GM21723 (cell line): ENCODE measurements at regions not wholly inside any gene's neighbourhood (a gene's known extent, or its start where the extent isn't known, plus 50 kb on each side); places are given as distances from the start of the nearest gene placed in this dataset.

Experiments
- ATAC-seq: cut with Tn5 transposase; IDR thresholded peaks from one replicate; pipeline ENCODE4 v1.9.1; 2021; ENCODE audit warnings: mild to moderate bottlenecking, moderate library complexity; ENCODE audit not compliant: unreplicated experiment

DNA sequence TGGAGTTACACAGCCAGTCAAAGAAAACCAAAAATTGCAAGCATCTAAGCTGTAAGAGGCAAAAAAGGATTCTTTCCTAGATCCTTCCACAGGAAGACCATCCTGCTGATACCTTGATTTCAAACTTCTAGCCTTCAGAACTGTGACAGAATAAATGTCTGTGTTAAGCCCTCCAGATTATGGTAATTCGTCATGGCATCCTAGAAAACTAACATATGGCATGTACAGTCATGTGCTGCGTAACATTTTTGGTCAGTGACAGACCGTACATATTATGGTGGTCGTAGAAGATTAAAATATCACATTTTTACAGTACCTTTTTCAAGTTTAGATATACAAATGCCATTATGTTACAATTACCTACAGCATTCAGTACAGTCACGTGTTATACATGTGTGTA, 660.9 kb upstream of the LMO3 start:
- no peak for ATAC-seq

DNA sequence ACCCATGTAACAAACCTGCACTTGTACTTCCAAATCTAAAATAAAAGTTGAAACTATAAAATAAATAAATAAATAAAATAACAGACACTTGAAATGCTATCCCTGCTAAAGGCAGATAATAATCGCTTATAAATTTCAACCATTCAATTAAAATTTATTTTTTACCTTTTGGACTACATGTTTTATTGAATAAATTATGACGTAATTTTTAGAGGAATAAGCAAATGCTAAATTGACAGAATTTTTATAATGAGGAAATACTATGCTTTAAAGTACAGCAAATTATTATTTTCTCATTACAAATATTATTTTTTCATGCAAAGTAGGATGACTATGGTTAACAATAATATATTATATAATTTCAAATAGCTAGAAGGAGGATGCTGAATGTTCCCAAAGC, 658.6 kb upstream of the LMO3 start:
- no peak for ATAC-seq

- ATAC-seq: no peak
Observed at GRCh38 chr12:17239874-17240273, 633.9 kb upstream of the LMO3 start.

DNA sequence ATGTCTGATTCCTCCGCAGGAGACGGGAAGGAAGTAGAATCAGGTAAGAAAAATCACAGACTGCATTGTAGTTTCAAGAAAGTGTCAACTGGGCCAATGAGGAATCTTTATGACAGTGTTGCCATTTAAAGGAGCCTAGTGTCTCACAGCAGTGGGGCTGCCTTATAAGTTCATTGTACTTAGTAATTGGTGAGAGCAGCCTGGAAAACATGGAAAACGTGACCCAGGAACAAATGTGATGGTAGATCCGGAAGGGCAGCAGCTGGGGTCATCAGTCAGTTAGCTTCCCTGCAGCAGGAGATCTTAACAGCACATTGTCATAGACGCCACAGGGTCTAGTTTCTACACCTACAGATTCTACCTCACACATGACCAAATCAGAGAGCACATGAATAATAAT, 630.0 kb upstream of the LMO3 start:
- no peak for ATAC-seq

GRCh38 chr12:17215759-17216570, 610.0 kb upstream of the LMO3 start:
- ATAC-seq: no peak

DNA sequence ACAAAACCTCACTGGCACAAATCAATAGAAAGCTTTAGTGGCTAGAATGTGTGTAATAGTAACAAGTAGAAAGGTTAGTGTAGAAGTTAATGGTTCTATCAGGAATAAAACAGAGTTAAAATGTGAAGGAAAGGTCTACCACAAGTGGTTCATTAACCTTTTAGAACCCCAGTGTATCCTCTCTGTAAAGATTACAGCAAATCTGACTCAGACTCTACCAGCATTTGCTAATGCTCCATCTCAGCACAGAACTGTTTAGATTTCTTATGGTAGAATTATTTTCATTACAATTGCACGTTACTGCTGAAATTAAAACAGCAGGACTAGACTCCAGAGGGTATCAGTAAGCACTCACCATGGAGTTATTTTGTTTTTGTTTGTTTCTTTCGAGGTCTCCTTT, 609.0 kb upstream of the LMO3 start:
- ATAC-seq: no peak

DNA sequence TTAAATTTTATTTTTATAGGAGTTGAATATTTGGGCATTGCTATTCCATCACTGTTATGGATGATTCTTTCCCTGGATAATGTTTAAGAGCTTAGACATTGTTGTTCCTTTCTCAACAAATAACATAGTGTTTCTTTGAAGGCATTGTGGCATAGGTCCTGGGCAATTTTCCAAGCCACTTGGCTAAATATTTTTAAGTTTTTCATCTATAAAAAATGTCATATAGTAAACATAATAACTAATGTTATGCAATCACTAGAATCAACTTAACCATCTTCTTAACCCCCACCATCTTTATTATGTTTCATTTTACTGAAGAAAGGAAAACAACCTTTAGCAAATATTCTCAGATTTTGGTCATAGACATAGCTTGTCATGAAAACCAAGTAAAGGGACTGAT, 600.6 kb upstream of the LMO3 start:
- ATAC-seq: no peak

DNA sequence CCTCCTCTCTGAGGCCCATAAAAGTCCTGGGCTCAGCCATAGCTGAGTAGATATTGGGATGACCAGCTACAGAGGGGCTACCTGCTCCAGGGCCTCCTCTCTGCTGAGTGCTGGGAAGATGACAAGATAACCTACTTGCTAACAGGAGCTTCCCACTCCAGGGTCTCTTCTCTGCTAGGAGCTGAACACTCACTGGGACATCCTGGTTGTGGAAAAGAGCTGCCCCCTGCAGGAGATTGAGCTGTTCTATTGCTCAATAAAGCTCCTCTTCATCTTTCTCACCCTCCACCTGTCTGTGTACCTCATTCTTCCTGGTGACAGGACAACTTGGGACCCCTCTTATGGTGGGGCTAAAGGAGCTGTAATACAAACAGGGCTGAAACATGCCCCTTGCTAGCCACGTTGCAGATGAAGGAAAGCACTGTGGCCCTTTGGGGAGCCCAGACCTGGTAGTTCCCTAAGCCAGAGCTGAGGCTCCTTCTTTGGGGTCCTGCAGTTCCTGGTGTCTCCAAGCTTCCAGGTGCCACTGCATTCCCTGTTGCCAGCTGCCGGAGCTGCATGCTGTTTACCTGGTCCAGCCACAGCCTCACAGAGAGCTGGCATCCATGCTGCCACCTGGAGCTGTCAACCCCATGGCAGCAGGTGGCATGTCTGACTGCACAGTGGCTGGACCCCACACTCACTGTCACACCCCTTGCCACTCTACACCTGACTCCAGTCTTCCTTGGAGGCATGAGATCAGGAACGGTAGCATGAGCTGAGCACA, 598.5 kb upstream of the LMO3 start:
- no peak for ATAC-seq

DNA sequence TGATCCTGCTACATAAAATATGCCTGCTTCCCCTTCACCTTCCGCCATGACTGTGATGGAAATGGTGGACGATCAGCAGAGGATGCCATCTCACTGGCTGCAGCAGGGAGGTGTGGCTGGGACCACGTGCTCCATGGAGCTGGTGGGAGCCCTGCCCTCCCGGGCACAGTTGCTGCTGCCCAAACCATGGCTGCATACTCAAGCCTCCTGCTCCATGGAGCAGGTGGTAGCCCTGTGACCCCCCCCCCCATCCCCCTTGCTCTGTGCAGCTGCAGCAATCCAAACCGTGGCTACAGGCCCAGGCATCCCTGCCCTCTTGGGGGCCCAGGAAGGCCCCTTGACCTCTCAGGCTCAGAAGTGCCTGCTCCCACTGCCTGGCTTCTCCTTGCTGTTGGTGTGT, 597.5 kb upstream of the LMO3 start:
- no peak for ATAC-seq

DNA sequence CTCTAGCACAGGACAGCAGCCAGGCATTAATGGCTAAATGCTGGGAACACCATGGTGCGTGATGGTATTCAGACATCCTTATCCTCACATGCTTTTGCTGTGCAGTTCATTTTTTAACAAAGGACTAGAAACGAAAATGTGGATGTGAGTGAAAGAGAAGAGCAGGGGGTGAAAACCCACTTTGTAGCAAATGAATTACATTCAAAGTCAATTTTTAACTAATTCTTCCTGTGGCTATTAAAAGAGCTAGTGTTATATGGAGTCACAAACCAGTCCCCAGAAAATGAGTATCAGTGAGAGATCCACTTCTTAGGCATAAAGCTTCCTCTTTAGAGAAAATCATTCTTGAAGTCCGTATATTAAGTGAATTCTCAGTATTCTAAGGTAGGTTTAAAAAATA, 592.0 kb upstream of the LMO3 start:
- no peak for ATAC-seq

DNA sequence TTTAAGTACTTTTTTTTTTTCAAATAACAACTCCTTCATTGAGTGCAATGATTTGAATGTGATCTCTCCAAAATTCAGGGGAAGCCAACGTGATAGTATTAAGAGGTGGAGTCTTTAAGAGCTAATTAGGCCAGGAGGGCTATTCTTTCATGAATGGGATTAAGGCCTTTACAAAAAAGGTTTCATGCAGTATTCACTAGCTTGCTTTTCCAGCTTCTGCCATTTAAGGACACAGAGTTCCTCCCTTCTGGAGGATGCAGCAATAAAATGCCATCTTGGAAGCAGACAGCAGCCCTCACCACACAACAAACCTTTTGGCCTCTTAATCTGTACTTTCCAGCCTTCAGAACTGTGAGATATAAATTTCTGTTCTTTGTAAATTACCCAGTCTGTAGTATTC, 586.8 kb upstream of the LMO3 start:
- ATAC-seq: no peak

- no peak for ATAC-seq
Observed at GRCh38 chr12:17169726-17170471, 563.9 kb upstream of the LMO3 start.

DNA sequence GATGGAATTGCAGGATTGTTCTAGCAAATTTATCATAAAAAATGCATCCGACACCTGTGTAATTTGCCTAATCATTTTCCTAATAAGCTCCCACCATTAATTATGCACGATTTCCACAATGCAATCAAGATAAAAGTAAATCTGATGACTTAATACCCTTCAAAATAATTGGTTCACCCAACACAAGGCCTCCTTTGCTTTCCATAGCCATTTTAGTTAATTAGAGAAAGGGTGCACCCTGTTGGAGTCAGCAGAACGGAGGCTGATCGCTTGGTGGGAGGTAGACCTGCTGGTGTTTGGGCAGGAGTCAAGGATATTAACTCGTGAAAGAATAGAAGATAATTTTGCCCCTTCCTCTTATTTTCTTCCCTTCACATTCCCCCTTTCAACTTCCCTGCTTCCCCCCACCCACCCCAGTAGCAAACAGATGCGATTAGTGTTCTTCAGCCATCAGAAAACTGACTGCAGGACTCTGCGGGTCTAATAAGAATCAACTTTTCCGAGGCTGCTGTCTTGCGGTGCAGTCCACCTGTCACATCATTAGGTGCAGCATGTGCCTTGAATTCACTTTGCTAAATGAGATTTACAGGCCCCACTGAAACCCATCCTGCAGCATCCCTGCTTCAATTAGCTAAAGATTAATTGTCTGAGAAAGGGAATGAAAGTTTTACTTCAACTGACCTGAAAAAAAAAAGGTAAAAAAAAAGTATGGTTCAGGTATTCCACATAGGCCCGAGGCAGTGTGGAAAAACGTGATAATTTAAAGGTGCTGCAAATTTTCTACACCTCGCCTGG, 553.7 kb upstream of the LMO3 start:
- ATAC-seq: no peak

DNA sequence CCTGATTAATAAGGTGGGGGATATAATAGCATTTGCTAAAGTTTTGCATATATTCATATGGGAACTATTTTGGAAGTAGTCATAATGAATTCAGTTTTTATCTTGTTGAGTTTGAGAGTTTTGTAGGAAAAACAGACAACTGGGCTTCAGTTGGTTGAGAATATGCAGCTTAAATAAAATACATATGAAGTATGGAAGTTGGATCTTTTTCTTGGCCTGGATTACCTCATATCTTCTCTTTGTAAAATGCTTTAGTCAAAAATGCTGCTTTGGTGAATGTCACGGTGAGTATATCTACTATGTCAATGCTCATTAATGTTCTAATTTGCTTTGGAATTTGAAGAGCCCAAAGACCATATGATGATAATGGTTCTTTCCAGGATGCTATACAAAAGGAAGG, 552.2 kb upstream of the LMO3 start:
- no peak for ATAC-seq

DNA sequence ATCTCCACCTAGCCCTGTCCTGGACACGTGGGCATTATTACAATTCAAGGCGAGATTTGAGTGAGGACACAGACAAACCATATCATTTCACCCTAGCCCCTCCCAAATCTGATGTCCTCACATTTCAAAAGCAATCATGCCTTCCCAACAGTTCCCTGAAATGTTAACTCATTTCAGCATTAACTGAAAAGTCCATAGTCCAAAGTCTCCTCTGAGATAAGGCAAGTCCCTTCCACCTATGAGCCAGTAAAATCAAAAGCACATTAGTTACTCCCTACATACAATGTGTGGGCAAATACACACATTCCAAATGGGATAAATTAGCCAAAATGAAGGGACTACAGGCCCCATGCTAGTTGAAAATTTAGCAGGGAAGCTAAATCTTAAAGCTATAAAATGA, 546.0 kb upstream of the LMO3 start:
- ATAC-seq: no peak

DNA sequence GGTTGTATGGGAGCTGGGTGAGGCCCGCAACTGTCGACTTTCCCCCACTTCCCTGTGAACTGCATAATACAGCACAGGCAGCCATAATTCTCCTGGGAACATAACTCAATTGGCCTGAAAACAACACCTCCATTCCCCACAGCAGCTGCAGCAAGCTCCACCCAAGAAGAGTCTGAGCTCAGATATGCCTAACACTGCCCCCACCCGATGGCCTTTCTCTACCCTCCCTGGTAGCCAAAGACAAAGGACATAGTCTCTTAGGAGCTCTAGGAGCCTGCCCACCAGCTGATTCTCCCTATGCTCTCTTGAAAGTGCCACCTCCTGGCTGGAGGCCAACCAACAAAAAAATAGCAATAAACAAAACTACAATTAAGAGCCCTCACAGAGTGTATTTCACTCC, 542.7 kb upstream of the LMO3 start:
- ATAC-seq: no peak

- no peak for ATAC-seq
Observed at GRCh38 chr12:17142856-17143255, 536.9 kb upstream of the LMO3 start.

DNA sequence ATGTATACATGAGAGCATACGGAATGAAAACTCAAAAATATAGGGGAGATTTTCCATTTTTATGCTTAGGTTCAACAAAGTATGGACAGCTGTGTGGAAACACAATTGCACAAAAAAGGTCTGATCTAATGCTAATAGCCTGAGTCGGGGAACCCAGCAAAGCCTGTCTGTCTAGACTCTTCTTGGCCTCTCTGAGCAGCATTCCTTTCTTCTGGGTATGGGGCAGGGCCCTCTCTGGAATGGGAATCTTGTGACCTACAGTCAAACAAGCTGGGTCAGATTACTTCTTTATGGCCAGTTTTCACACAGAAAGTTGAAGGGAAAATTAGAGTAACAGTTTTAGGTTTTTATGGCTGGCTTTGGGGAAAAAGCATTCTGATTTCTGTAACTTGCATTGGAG, 534.0 kb upstream of the LMO3 start:
- no peak for ATAC-seq

- ATAC-seq: no peak
Observed at GRCh38 chr12:17137396-17137795, 531.4 kb upstream of the LMO3 start.

DNA sequence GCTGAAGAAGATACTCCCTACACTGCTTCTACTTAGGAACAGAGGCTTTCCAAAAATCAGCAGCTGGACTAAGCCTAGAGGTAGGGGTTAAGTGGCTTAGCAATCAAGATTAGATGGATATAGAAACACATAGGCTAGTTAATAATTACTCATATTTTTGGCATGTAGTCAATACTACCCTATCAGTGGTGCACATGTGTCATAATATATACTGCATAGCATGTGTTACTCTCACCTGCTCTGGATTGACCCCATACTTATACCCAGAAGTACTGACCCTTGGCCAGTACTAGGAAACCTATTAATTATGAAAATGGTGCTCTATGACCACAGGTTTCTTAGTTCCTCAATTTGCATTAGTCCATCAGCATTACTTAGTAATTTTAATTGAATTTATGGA, 528.4 kb upstream of the LMO3 start:
- no peak for ATAC-seq

DNA sequence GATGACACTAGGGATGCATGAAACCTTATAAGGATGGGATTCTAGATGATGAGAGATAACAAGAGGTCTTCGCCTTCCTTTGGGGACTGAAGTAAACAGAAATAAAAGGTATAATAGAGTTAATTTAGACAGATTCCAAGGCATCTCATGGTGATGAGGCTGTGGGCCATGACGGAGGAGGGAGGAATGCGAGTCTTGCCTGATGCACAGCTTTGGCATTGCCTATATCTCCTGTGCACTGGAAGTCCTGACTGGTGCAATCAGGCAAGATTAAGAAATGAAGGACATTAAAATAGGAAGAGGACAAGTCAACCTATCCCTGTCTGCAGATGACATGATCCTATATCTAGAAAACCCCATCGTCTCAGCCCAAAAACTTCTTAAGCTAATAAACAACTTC, 526.4 kb upstream of the LMO3 start:
- ATAC-seq: no peak
